GM23338 (cell line): ENCODE measurements at regions not wholly inside any gene's neighbourhood (a gene's known extent, or its start where the extent isn't known, plus 50 kb on each side); places are given as distances from the start of the nearest gene placed in this dataset.

Experiments
- ATAC-seq: fragments of 200-7000 bp; cut with Tn5 transposase; 3 replicates; pipeline ENCODE4 v1.9.1; 2020
- DNase-seq: peaks from one replicate; pipeline ENCODE4 v3.0.0-alpha.2; 2015; ENCODE audit warnings: low spot score
- H2AFZ ChIP-seq: fragments of 200-600 bp; sonication (generic); 2 replicates; pipeline ENCODE4 v1.8.0; 2016; ENCODE audit warnings: antibody characterized with exemption, mild to moderate bottlenecking, moderate library complexity
- H3F3A ChIP-seq: fragments of 200-600 bp; sonication (generic); replicated peaks from 2 replicates; pipeline ENCODE4 v1.8.0; 2017; ENCODE audit warnings: antibody characterized with exemption, mixed run types, low read depth
- H3K27ac ChIP-seq: fragments of 200-600 bp; sonication (generic); 2 replicates; pipeline ENCODE4 v1.6.1; 2016; ENCODE audit warnings: low read depth
- H3K27me3 ChIP-seq: fragments of 200-600 bp; sonication (generic); 2 replicates; pipeline ENCODE4 v1.8.0; 2016; ENCODE audit warnings: mild to moderate bottlenecking, mixed run types, moderate library complexity; ENCODE audit not compliant: insufficient read depth
- H3K36me3 ChIP-seq: fragments of 200-600 bp; sonication (generic); 2 replicates; pipeline ENCODE4 v1.8.0; 2016; ENCODE audit warnings: mild to moderate bottlenecking; ENCODE audit not compliant: insufficient read depth
- H3K4me1 ChIP-seq: fragments of 200-600 bp; sonication (generic); 2 replicates; pipeline ENCODE4 v1.8.0; 2016; ENCODE audit warnings: mild to moderate bottlenecking, moderate library complexity; ENCODE audit not compliant: insufficient read depth
- H3K4me2 ChIP-seq: fragments of 200-600 bp; sonication (generic); 2 replicates; pipeline ENCODE4 v1.7.1; 2017; ENCODE audit warnings: mixed run types
- H3K4me3 ChIP-seq: fragments of 200-600 bp; sonication (generic); 2 replicates; pipeline ENCODE4 v1.6.1; 2016; ENCODE audit warnings: mixed run types
- H3K79me2 ChIP-seq: fragments of 200-600 bp; sonication (generic); replicated peaks from 2 replicates; pipeline ENCODE4 v1.8.0; 2017; ENCODE audit warnings: mild to moderate bottlenecking; ENCODE audit not compliant: insufficient read depth
- H3K9me2 ChIP-seq: fragments of 200-600 bp; sonication (generic); 2 replicates; pipeline ENCODE4 v1.8.0; 2017; ENCODE audit not compliant: insufficient read depth
- H4K20me1 ChIP-seq: fragments of 200-600 bp; sonication (generic); replicated peaks from 2 replicates; pipeline ENCODE4 v1.8.0; 2017; ENCODE audit warnings: mild to moderate bottlenecking; ENCODE audit not compliant: insufficient read depth
- H3K27ac Mint-ChIP-seq: 2 replicates; pipeline ENCODE4 v1.8.0; 2020; ENCODE audit warnings: inconsistent platforms, mild to moderate bottlenecking, moderate library complexity, mixed read lengths
- H3K27me3 Mint-ChIP-seq: 3 replicates; pipeline ENCODE4 v1.8.0; 2022; ENCODE audit warnings: low read depth, mild to moderate bottlenecking, moderate library complexity, mixed read lengths, inconsistent platforms; ENCODE audit not compliant: insufficient read depth, poor library complexity
- H3K36me3 Mint-ChIP-seq: 3 replicates; pipeline ENCODE4 v1.8.0; 2021; ENCODE audit warnings: low read depth, mild to moderate bottlenecking, inconsistent platforms, moderate library complexity, mixed read lengths
- H3K4me1 Mint-ChIP-seq: 3 replicates; pipeline ENCODE4 v1.8.0; 2020; ENCODE audit warnings: mild to moderate bottlenecking, inconsistent platforms, mixed read lengths
- H3K4me3 Mint-ChIP-seq: 3 replicates; pipeline ENCODE4 v1.8.0; 2021; ENCODE audit warnings: moderate library complexity, mild to moderate bottlenecking, inconsistent platforms, mixed read lengths
- H3K9me3 Mint-ChIP-seq: 3 replicates; pipeline ENCODE4 v1.8.0; 2020; ENCODE audit warnings: moderate library complexity, mild to moderate bottlenecking, inconsistent platforms, mixed read lengths
- EZH2 ChIP-seq: fragments of 200-600 bp; sonication (generic); IDR thresholded peaks from one replicate; pipeline ENCODE4 v1.8.0; 2017; ENCODE audit warnings: antibody characterized with exemption, mild to moderate bottlenecking, low read depth; ENCODE audit not compliant: unreplicated experiment
- EZH2phosphoT487 ChIP-seq: fragments of 200-600 bp; sonication (generic); IDR thresholded peaks from one replicate; pipeline ENCODE4 v1.8.1; 2018; ENCODE audit warnings: antibody characterized with exemption; ENCODE audit not compliant: unreplicated experiment
- JUNB ChIP-seq: IDR thresholded peaks from one replicate; pipeline ENCODE4 v1.6.1; 2016; ENCODE audit warnings: antibody characterized with exemption; ENCODE audit not compliant: unreplicated experiment
- POLR2AphosphoS5 ChIP-seq: IDR thresholded peaks from 2 replicates; pipeline ENCODE4 v1.6.1; 2016; ENCODE audit warnings: antibody characterized with exemption, low read depth
- STAT1 ChIP-seq: IDR thresholded peaks from one replicate; pipeline ENCODE4 v1.6.1; 2016; ENCODE audit warnings: antibody characterized with exemption; ENCODE audit not compliant: unreplicated experiment
- TF ChIP-seq, protein P1 (sequence below): fragments of 250-450 bp; sonication (Bioruptor Pico); IDR thresholded peaks from 2 replicates; pipeline ENCODE4 v1.5.0; 2020; ENCODE audit warnings: mild to moderate bottlenecking, moderate library complexity
- TF ChIP-seq, protein P2 (sequence below), 2 experiments: fragments of 200-600 bp in 1 of 2; sonication (generic) in 1 of 2; conservative IDR thresholded peaks; 2 replicates each; pipeline versions ENCODE4 v1.5.1 to v1.6.1; 2016 to 2017; ENCODE audit warnings: antibody characterized with exemption in 2 of 2, low read depth in 2 of 2, mild to moderate bottlenecking in 2 of 2, moderate library complexity in 1 of 2

DNA sequence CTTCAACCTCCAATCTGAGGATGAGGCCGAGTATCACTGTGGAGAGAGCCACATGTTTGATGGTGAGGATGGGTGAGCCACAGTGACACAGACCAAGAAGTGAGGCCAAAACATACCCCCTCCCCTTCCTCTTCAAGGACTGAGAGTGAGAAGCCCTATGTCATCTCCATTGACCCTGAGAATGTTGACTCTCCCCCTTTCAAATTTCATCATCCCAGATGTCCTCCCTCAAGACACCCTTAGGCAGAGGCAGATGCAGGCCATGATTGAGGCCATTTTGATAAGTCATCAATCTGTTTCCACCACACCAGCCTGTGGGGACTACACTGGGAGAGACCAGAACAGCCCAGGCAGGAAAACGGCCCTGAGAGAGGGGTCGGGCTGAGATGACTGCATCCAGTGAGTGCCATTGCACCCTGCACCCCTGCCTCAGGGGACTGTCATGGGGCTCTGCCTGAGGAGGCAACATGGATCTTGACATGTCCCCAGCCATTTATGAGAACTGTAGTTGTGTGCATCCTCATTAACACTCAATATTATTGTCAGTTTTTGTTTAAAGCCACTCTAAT lies 84.2 kb upstream of the IGLL5 start (continued):
- TF ChIP-seq, protein P1, sequence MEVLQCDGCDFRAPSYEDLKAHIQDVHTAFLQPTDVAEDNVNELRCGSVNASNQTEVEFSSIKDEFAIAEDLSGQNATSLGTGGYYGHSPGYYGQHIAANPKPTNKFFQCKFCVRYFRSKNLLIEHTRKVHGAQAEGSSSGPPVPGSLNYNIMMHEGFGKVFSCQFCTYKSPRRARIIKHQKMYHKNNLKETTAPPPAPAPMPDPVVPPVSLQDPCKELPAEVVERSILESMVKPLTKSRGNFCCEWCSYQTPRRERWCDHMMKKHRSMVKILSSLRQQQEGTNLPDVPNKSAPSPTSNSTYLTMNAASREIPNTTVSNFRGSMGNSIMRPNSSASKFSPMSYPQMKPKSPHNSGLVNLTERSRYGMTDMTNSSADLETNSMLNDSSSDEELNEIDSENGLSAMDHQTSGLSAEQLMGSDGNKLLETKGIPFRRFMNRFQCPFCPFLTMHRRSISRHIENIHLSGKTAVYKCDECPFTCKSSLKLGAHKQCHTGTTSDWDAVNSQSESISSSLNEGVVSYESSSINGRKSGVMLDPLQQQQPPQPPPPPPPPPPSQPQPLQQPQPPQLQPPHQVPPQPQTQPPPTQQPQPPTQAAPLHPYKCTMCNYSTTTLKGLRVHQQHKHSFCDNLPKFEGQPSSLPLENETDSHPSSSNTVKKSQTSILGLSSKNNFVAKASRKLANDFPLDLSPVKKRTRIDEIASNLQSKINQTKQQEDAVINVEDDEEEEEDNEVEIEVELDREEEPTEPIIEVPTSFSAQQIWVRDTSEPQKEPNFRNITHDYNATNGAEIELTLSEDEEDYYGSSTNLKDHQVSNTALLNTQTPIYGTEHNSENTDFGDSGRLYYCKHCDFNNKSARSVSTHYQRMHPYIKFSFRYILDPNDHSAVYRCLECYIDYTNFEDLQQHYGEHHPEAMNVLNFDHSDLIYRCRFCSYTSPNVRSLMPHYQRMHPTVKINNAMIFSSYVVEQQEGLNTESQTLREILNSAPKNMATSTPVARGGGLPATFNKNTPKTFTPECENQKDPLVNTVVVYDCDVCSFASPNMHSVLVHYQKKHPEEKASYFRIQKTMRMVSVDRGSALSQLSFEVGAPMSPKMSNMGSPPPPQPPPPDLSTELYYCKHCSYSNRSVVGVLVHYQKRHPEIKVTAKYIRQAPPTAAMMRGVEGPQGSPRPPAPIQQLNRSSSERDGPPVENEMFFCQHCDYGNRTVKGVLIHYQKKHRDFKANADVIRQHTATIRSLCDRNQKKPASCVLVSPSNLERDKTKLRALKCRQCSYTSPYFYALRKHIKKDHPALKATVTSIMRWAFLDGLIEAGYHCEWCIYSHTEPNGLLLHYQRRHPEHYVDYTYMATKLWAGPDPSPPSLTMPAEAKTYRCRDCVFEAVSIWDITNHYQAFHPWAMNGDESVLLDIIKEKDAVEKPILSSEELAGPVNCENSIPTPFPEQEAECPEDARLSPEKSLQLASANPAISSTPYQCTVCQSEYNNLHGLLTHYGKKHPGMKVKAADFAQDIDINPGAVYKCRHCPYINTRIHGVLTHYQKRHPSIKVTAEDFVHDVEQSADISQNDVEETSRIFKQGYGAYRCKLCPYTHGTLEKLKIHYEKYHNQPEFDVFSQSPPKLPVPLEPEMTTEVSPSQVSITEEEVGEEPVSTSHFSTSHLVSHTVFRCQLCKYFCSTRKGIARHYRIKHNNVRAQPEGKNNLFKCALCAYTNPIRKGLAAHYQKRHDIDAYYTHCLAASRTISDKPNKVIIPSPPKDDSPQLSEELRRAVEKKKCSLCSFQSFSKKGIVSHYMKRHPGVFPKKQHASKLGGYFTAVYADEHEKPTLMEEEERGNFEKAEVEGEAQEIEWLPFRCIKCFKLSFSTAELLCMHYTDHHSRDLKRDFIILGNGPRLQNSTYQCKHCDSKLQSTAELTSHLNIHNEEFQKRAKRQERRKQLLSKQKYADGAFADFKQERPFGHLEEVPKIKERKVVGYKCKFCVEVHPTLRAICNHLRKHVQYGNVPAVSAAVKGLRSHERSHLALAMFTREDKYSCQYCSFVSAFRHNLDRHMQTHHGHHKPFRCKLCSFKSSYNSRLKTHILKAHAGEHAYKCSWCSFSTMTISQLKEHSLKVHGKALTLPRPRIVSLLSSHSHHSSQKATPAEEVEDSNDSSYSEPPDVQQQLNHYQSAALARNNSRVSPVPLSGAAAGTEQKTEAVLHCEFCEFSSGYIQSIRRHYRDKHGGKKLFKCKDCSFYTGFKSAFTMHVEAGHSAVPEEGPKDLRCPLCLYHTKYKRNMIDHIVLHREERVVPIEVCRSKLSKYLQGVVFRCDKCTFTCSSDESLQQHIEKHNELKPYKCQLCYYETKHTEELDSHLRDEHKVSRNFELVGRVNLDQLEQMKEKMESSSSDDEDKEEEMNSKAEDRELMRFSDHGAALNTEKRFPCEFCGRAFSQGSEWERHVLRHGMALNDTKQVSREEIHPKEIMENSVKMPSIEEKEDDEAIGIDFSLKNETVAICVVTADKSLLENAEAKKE (CRISPR knock-in tag): no peak
- TF ChIP-seq POLR2AphosphoS5 (no peak), STAT1 (no peak), JUNB (no peak), EZH2 (no peak)
- TF ChIP-seq, protein P2, sequence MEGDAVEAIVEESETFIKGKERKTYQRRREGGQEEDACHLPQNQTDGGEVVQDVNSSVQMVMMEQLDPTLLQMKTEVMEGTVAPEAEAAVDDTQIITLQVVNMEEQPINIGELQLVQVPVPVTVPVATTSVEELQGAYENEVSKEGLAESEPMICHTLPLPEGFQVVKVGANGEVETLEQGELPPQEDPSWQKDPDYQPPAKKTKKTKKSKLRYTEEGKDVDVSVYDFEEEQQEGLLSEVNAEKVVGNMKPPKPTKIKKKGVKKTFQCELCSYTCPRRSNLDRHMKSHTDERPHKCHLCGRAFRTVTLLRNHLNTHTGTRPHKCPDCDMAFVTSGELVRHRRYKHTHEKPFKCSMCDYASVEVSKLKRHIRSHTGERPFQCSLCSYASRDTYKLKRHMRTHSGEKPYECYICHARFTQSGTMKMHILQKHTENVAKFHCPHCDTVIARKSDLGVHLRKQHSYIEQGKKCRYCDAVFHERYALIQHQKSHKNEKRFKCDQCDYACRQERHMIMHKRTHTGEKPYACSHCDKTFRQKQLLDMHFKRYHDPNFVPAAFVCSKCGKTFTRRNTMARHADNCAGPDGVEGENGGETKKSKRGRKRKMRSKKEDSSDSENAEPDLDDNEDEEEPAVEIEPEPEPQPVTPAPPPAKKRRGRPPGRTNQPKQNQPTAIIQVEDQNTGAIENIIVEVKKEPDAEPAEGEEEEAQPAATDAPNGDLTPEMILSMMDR (conservative IDR thresholded peaks at IDR 0.05; ENCODE audit: low read depth in 2 of 2): no peak

DNA sequence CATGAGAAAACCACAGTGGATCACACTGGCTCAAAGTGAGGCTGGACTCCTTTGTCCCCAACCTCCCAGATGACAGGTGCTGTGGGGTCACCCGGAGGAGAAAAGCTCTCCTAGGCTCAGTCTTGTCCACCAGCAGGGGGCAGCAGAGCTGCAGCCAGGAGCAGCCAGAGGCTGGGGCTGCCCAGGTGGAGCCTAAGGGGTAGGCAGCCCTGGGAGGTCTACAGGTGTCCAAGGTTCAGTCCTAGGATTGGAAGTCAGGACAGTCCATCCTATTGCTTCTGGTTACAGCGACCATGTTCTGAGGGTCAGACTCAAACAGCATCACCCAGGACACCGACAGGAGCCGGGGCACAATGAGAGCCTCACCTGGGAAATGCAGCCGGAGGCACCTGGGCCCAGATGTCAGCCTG lies 77.6 kb upstream of the IGLL5 start:
- Histone ChIP-seq H3K27me3 (peaks cover 98% of the 10 kb centered on the region), H3F3A (no peaks in the 10 kb centered on the region), H3K79me2 (no peaks in the 10 kb centered on the region), H4K20me1 (no peaks in the 10 kb centered on the region), H3K4me1 (no peaks in the 10 kb centered on the region), H3K36me3 (no peaks in the 10 kb centered on the region), H2AFZ (no peak overlapping the region), H3K9me2 (no peaks in the 10 kb centered on the region), H3K4me3 (no peak overlapping the region), H3K4me2 (no peak overlapping the region), H3K27ac (no peak overlapping the region)
- no peaks in the 10 kb centered on the region for H3K9me3 Mint-ChIP-seq
- DNase-seq (no peak), ATAC-seq (peak; percentile 76)
- H3K4me1 Mint-ChIP-seq: no peaks in the 10 kb centered on the region
- no peaks in the 10 kb centered on the region for H3K36me3 Mint-ChIP-seq
- TF ChIP-seq JUNB (no peak), EZH2phosphoT487 (no peak)
- TF ChIP-seq, protein P2 (conservative IDR thresholded peaks at IDR 0.05; ENCODE audit: low read depth in 2 of 2): peak; percentile 22 to 43
- no peak overlapping the region for H3K4me3 Mint-ChIP-seq
- H3K27me3 Mint-ChIP-seq: peaks cover 39% of the 10 kb centered on the region
- H3K27ac Mint-ChIP-seq: no peak overlapping the region
